ENCODE measurements at regions not wholly inside any gene's neighbourhood (a gene's known extent, or its start where the extent isn't known, plus 50 kb on each side); places are given as distances from the start of the nearest gene placed in this dataset.

DNA sequence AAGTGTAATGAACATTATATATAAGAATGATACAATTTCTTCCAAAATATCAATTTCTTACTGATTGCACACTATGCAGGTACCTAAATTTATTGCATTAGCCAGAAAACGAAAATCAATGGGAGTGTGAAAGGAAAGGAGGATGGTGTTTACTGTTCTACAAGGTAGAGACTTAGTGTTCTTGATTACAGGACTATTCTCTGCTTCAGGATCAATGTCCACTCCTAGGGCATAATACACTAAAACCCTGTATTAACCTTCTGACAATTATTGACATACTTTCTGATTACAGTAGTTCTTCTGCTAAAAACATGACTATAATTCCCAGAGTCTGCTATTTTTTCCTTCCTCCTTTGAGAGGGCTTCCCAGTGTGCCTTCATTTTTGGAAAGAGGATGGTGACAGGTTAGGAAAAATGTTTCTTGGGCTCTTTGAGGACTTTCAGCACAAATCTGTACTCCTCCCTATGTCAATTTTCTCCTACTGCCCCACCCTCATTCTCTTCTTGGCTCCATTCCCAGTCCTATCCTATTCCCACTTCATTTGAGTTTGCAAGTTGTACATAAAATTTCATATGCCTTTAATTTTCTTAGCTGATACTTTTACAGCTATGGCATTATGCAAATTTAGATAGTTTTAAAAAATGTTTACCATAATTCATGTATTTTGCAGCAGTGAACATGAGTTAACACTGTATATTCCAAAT lies 278.9 kb downstream of the CENPW start:
- TF ChIP-seq, protein P1, sequence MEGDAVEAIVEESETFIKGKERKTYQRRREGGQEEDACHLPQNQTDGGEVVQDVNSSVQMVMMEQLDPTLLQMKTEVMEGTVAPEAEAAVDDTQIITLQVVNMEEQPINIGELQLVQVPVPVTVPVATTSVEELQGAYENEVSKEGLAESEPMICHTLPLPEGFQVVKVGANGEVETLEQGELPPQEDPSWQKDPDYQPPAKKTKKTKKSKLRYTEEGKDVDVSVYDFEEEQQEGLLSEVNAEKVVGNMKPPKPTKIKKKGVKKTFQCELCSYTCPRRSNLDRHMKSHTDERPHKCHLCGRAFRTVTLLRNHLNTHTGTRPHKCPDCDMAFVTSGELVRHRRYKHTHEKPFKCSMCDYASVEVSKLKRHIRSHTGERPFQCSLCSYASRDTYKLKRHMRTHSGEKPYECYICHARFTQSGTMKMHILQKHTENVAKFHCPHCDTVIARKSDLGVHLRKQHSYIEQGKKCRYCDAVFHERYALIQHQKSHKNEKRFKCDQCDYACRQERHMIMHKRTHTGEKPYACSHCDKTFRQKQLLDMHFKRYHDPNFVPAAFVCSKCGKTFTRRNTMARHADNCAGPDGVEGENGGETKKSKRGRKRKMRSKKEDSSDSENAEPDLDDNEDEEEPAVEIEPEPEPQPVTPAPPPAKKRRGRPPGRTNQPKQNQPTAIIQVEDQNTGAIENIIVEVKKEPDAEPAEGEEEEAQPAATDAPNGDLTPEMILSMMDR (IDR thresholded peaks at IDR 0.05): no peak
- no peaks in the 10 kb centered on the region for H3K4me1 Mint-ChIP-seq (ENCODE audit: low read depth)
- DNase-seq (ENCODE audit: low spot score): no peak
- H3K4me3 Mint-ChIP-seq (ENCODE audit: unreplicated experiment): no peak overlapping the region
- no peaks in the 10 kb centered on the region for H3K9me3 Mint-ChIP-seq (ENCODE audit: low read depth)
- H3K36me3 Mint-ChIP-seq (ENCODE audit: low read depth): no peaks in the 10 kb centered on the region
- H3K27me3 Mint-ChIP-seq (ENCODE audit: low read depth): peaks cover 7% of the 10 kb centered on the region
- no peak overlapping the region for H3K27ac Mint-ChIP-seq (ENCODE audit: unreplicated experiment)

DNA sequence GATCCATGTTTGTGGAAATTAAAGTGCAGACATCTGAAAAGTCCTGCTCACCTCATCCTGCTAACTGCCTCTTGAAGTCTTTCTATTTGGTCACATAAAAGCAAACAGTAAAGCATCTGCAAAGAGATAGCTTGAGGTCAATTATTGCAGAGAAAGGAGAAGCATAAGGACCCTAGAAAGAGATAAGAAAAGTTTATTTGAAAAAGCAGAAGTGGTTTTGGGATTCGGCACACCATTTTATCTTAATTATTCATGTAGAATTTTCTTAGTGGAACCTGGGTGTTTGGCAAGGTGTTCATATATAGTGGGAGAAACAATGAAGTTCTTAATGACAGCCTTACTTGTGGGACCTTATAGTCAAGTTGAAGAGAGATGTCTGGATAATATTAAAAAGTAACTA lies 280.8 kb downstream of the CENPW start:
- no peak for DNase-seq (ENCODE audit: low spot score)
- Mint-ChIP-seq H3K9me3 (ENCODE audit: low read depth) (no peaks in the 10 kb centered on the region), H3K4me1 (ENCODE audit: low read depth) (no peaks in the 10 kb centered on the region), H3K4me3 (ENCODE audit: unreplicated experiment) (no peak overlapping the region), H3K27ac (ENCODE audit: unreplicated experiment) (no peak overlapping the region), H3K27me3 (ENCODE audit: low read depth) (peaks cover 7% of the 10 kb centered on the region), H3K36me3 (ENCODE audit: low read depth) (no peaks in the 10 kb centered on the region)
- TF ChIP-seq, protein P1 (IDR thresholded peaks at IDR 0.05): no peak

DNA sequence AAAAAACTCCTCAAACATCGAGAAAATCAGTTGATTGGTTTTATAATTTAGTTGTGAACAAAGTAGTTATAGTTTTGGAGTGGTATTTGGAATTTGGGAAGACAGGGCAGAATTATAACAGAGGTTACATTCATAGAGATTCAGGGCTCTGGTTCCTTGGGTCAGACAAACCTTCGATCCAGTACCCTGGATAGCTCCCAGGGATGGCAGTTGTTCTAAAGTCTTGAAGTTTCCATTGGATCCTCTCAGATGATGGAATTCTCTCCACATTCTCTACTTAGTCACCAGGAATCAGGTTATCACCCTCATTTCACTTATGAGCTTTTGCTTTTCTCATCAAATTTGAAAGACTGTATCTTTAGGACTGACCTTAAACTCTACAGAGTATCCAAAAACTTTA lies 285.1 kb downstream of the CENPW start:
- H3K4me3 Mint-ChIP-seq (ENCODE audit: unreplicated experiment): no peak overlapping the region
- no peaks in the 10 kb centered on the region for H3K27me3 Mint-ChIP-seq (ENCODE audit: low read depth)
- no peak for DNase-seq (ENCODE audit: low spot score)
- H3K36me3 Mint-ChIP-seq (ENCODE audit: low read depth): no peaks in the 10 kb centered on the region
- no peaks in the 10 kb centered on the region for H3K4me1 Mint-ChIP-seq (ENCODE audit: low read depth)
- TF ChIP-seq, protein P1 (IDR thresholded peaks at IDR 0.05): no peak
- H3K9me3 Mint-ChIP-seq (ENCODE audit: low read depth): no peaks in the 10 kb centered on the region
- no peak overlapping the region for H3K27ac Mint-ChIP-seq (ENCODE audit: unreplicated experiment)

DNA sequence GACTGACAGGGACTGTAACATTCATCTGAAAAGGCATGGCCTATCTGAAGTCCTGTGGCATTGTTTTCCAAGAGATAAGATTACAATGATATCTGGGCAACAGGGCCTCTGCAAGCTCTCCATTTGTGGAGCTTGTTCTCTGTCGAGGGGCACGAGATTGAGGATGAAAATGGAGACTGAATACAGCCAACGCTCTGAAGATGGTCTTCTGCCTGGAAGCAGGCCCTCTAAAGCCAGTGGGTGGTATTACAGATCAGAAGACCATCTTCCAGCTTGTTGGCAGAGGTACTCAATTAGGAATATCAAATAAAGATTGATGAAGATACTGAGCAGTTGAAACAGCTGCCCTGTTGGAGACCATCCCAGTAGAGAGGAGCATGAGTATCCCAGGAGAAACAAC lies 288.2 kb downstream of the CENPW start:
- no peaks in the 10 kb centered on the region for H3K9me3 Mint-ChIP-seq (ENCODE audit: low read depth)
- TF ChIP-seq, protein P1 (IDR thresholded peaks at IDR 0.05): no peak
- no peak for DNase-seq (ENCODE audit: low spot score)
- H3K36me3 Mint-ChIP-seq (ENCODE audit: low read depth): no peaks in the 10 kb centered on the region
- no peaks in the 10 kb centered on the region for H3K27me3 Mint-ChIP-seq (ENCODE audit: low read depth)
- no peaks in the 10 kb centered on the region for H3K4me1 Mint-ChIP-seq (ENCODE audit: low read depth)
- H3K4me3 Mint-ChIP-seq (ENCODE audit: unreplicated experiment): no peak overlapping the region
- H3K27ac Mint-ChIP-seq (ENCODE audit: unreplicated experiment): no peak overlapping the region

DNA sequence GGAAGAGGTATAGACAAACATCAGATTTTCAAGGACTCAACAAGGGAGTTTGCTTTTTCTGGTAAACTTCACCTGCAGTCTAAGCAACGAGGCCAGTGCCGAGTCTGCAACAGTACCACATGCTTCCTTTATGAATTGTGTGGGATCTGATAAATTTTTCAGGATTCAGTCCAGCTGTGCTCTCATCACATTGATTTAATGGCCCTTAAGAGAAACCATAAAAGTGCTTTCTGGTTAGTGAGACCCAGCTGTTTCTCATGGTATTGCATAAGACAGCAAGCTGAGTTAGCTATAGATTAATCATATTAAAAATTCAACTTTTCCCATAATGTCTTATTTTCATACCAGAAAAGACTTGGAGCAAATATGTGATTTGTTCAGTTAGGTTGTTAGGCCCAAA lies 291.4 kb downstream of the CENPW start:
- H3K36me3 Mint-ChIP-seq (ENCODE audit: low read depth): no peaks in the 10 kb centered on the region

More for the DNA sequence above, 291.4 kb downstream of the CENPW start:
- Mint-ChIP-seq H3K4me3 (ENCODE audit: unreplicated experiment) (no peak overlapping the region), H3K9me3 (ENCODE audit: low read depth) (peaks cover 3% of the 10 kb centered on the region), H3K27me3 (ENCODE audit: low read depth) (no peaks in the 10 kb centered on the region), H3K27ac (ENCODE audit: unreplicated experiment) (no peak overlapping the region), H3K4me1 (ENCODE audit: low read depth) (no peaks in the 10 kb centered on the region)
- TF ChIP-seq, protein P1 (IDR thresholded peaks at IDR 0.05): no peak
- no peak for DNase-seq (ENCODE audit: low spot score)
